K562 (cell line): ENCODE measurements at regions not wholly inside any gene's neighbourhood (a gene's known extent, or its start where the extent isn't known, plus 50 kb on each side); places are given as distances from the start of the nearest gene placed in this dataset.

Experiments
- ATAC-seq: fragments of 200-7000 bp; cut with Tn5 transposase; 3 replicates; pipeline ENCODE4 v1.9.1; 2020; ENCODE audit warnings: moderate library complexity
- BruUV-seq: library from RNA; stranded (reverse); fragments of 400-500 nt; replicated peaks from 2 replicates; lab custom pipeline; 2021; lab: Mats Ljungman, UMichigan
- CTCF ChIA-PET: fragments of 300-600 bp; formaldehyde crosslinking; extraction: SDS; loops from one replicate; lab custom pipeline; 2021; ENCODE audit warnings: low intra/inter-chr PET ratio; lab: Yijun Ruan, JAX
- POLR2A ChIA-PET: fragments of 300-600, 350-650 bp; sonication (Branson Sonifier 250); formaldehyde crosslinking; extraction: SDS; loops from one replicate; lab custom pipeline; 2021; ENCODE audit warnings: antibody characterized with exemption, inconsistent platforms; lab: Yijun Ruan, JAX
- DNase-seq, 4 experiments: peaks; one replicate each; pipeline versions ENCODE4 v3.0.0 to v3.0.0-alpha.2; 2011 to 2018; ENCODE audit warnings: low spot score in 3 of 4, mixed read lengths in 3 of 4; ENCODE audit errors: extremely low read depth in 1 of 4
- FAIRE-seq: peaks from 2 replicates; lab custom pipeline; 2011; peaks lifted over from hg19 to GRCh38; lab: Jason Lieb, UNC
- H2AFZ ChIP-seq: 2 replicates; pipeline ENCODE4 v1.6.0; 2011; ENCODE audit warnings: low read depth, low read length, control low read depth, inconsistent platforms
- H3K27ac ChIP-seq: fragments of 200-600 bp; 3 replicates; pipeline ENCODE4 v1.8.0; 2011; ENCODE audit warnings: low read depth, mild to moderate bottlenecking, control low read depth, inconsistent platforms, low read length, moderate library complexity, mixed read lengths; ENCODE audit errors: extremely low read depth
- H3K27me3 ChIP-seq, 2 experiments: fragments of 300-600 bp in 1 of 2; 2 replicates in 1 of 2; 3 replicates in 1 of 2; pipeline versions ENCODE4 v1.6.0 to v1.8.0; 2011; ENCODE audit warnings: inconsistent platforms in 2 of 2, low read length in 2 of 2, mild to moderate bottlenecking in 1 of 2, mixed read lengths in 1 of 2, moderate library complexity in 1 of 2; ENCODE audit not compliant: control insufficient read depth in 2 of 2, insufficient read depth in 2 of 2
- H3K36me3 ChIP-seq: fragments of 300-600 bp; 3 replicates; pipeline ENCODE4 v1.8.0; 2011; ENCODE audit warnings: mild to moderate bottlenecking, low read length, inconsistent platforms; ENCODE audit not compliant: control insufficient read depth, insufficient read depth
- H3K4me1 ChIP-seq, 2 experiments: fragments of 200-600 bp in 1 of 2; replicated peaks in 1 of 2; 2 replicates in 1 of 2; 3 replicates in 1 of 2; pipeline versions ENCODE4 v1.5.1 to v1.8.0; 2011; ENCODE audit warnings: inconsistent platforms in 2 of 2, low read length in 2 of 2, mild to moderate bottlenecking in 1 of 2, mixed read lengths in 1 of 2, moderate library complexity in 1 of 2; ENCODE audit not compliant: control insufficient read depth in 2 of 2, insufficient read depth in 2 of 2
- H3K4me2 ChIP-seq: 2 replicates; pipeline ENCODE4 v1.6.1; 2011; ENCODE audit warnings: low read length, control low read depth, inconsistent platforms, mixed read lengths; ENCODE audit not compliant: insufficient read depth
- H3K4me3 ChIP-seq: fragments of 200-600 bp; sonication (generic), shearing (Covaris generic); 2 replicates; pipeline ENCODE4 v1.5.1; 2016; ENCODE audit warnings: control low read depth, inconsistent platforms
- H3K79me2 ChIP-seq: fragments of 200-600 bp; 3 replicates; pipeline ENCODE4 v1.8.0; 2011; ENCODE audit warnings: low read length, inconsistent platforms; ENCODE audit not compliant: control insufficient read depth, insufficient read depth
- H3K9ac ChIP-seq, 2 experiments: 2 replicates each; pipeline versions ENCODE4 v1.6.0 to v1.6.1; 2011; ENCODE audit warnings: low read depth in 2 of 2, low read length in 2 of 2, control low read depth in 1 of 2, inconsistent platforms in 1 of 2, mild to moderate bottlenecking in 1 of 2, mixed read lengths in 1 of 2; ENCODE audit not compliant: insufficient read depth in 1 of 2
- H3K9me1 ChIP-seq: one replicate; pipeline ENCODE4 v1.6.0; 2011; ENCODE audit warnings: inconsistent platforms, mild to moderate bottlenecking, low read length, moderate library complexity; ENCODE audit not compliant: control insufficient read depth, insufficient read depth
- H3K9me3 ChIP-seq: replicated peaks from 2 replicates; pipeline ENCODE4 v1.5.1; 2011; ENCODE audit warnings: low read depth, low read length, inconsistent platforms; ENCODE audit not compliant: control insufficient read depth, insufficient read depth
- H4K20me1 ChIP-seq: replicated peaks from 2 replicates; pipeline ENCODE4 v1.6.1; 2011; ENCODE audit warnings: low read length, inconsistent platforms, mixed read lengths; ENCODE audit not compliant: control insufficient read depth, insufficient read depth
- ASH1L ChIP-seq: fragments of 450-650 bp; IDR thresholded peaks from 2 replicates; pipeline ENCODE4 v1.6.1; 2018; ENCODE audit warnings: borderline replicate concordance, mild to moderate bottlenecking, low read depth; ENCODE audit not compliant: partially characterized antibody
- ATF3 ChIP-seq, 2 experiments: fragments of 450-650 bp in 1 of 2; sonication (generic) in 1 of 2; formaldehyde crosslinking in 1 of 2; IDR thresholded peaks in 1 of 2; conservative IDR thresholded peaks in 1 of 2; 2 replicates each; pipeline versions ENCODE4 v1.6.1 to v1.8.1; 2016 to 2023; ENCODE audit warnings: mild to moderate bottlenecking in 2 of 2, moderate library complexity in 2 of 2, inconsistent platforms in 1 of 2, missing genetic modification reagents in 1 of 2
- MEIS2 ChIP-seq: fragments of 450-650 bp; IDR thresholded peaks from 2 replicates; pipeline ENCODE4 v1.6.1; 2014; ENCODE audit warnings: mild to moderate bottlenecking; ENCODE audit not compliant: partially characterized antibody
- NCOR1 ChIP-seq: fragments of 450-650 bp; IDR thresholded peaks from 2 replicates; pipeline ENCODE4 v1.6.1; 2016; ENCODE audit warnings: mild to moderate bottlenecking, moderate library complexity
- PCBP1 ChIP-seq: fragments of 200-400 bp; formaldehyde crosslinking; IDR thresholded peaks from 2 replicates; pipeline ENCODE4 v1.6.1; 2018; ENCODE audit warnings: mild to moderate bottlenecking, low read depth, low read length; ENCODE audit not compliant: poor library complexity, severe bottlenecking
- POLR2A ChIP-seq: fragments of 450-650 bp; conservative IDR thresholded peaks from 2 replicates; pipeline ENCODE4 v1.6.1; 2016
- PYGO2 ChIP-seq: fragments of 450-650 bp; IDR thresholded peaks from 2 replicates; pipeline ENCODE4 v1.6.1; 2016; ENCODE audit warnings: mild to moderate bottlenecking, missing genetic modification characterization, moderate library complexity, missing compliant biosample characterization
- RAD21 ChIP-seq, 2 experiments: fragments of 250-450 bp in 1 of 2; fragments of 450-650 bp in 1 of 2; sonication (Bioruptor Pico) in 1 of 2; formaldehyde crosslinking in 1 of 2; IDR thresholded peaks in 1 of 2; conservative IDR thresholded peaks in 1 of 2; 2 replicates each; pipeline versions ENCODE4 v1.4.0 to v1.8.0; 2020 to 2022; ENCODE audit warnings: mild to moderate bottlenecking in 2 of 2, moderate library complexity in 1 of 2
- RAD51 ChIP-seq: fragments of 450-650 bp; IDR thresholded peaks from 2 replicates; pipeline ENCODE4 v1.7.1; 2016; ENCODE audit warnings: low read depth, mild to moderate bottlenecking, borderline replicate concordance
- RBM34 ChIP-seq: fragments of 200-400 bp; formaldehyde crosslinking; IDR thresholded peaks from 2 replicates; pipeline ENCODE4 v1.6.1; 2018; ENCODE audit warnings: low read length, borderline replicate concordance; ENCODE audit not compliant: insufficient read depth
- SRSF9 ChIP-seq: fragments of 200-400 bp; formaldehyde crosslinking; IDR thresholded peaks from 2 replicates; pipeline ENCODE4 v1.6.1; 2017; ENCODE audit warnings: low read depth, low read length, borderline replicate concordance
- STAT6 ChIP-seq: sonication (generic); formaldehyde crosslinking; IDR thresholded peaks from 2 replicates; pipeline ENCODE4 v1.8.1; 2023; ENCODE audit warnings: mild to moderate bottlenecking, missing genetic modification reagents
- TEAD1 ChIP-seq, 2 experiments: fragments of 450-650 bp in 1 of 2; sonication (generic) in 1 of 2; formaldehyde crosslinking; IDR thresholded peaks; 2 replicates each; pipeline versions ENCODE4 v1.4.0 to v1.8.0; 2020 to 2022; ENCODE audit warnings: mild to moderate bottlenecking in 2 of 2, missing genetic modification reagents in 1 of 2
- ZBTB17 ChIP-seq: fragments of 450-650 bp; formaldehyde crosslinking; IDR thresholded peaks from 2 replicates; pipeline ENCODE4 v1.4.0; 2020; ENCODE audit warnings: mild to moderate bottlenecking
- ZC3H11A ChIP-seq: IDR thresholded peaks from 2 replicates; pipeline ENCODE4 v1.6.1; 2012; ENCODE audit warnings: low read depth, low read length, improper control_type of control experiment
- ZC3H8 ChIP-seq: fragments of 450-650 bp; IDR thresholded peaks from 2 replicates; pipeline ENCODE4 v1.6.1; 2017
- ZNF232 ChIP-seq: sonication (generic); formaldehyde crosslinking; IDR thresholded peaks from 2 replicates; pipeline ENCODE4 v1.8.0; 2022; ENCODE audit warnings: mild to moderate bottlenecking, missing genetic modification reagents
- ZNF24 ChIP-seq: fragments of 450-650 bp; IDR thresholded peaks from 2 replicates; pipeline ENCODE4 v1.6.1; 2016
- ZNF589 ChIP-seq: fragments of 200-800 bp; sonication (Bioruptor generic); IDR thresholded peaks from 2 replicates; pipeline ENCODE4 v1.6.1; 2016; ENCODE audit warnings: low read depth, missing genetic modification characterization, missing compliant biosample characterization
- ZNF77 ChIP-seq: fragments of 250-450 bp; sonication (Bioruptor Pico); IDR thresholded peaks from 2 replicates; pipeline ENCODE4 v1.5.0; 2020
- WGBS: fragments of 100-300 bp; shearing (Covaris generic); methylation state at CpG from one replicate; pipeline ENCODE4 v1.1.6; 2016; ENCODE audit warnings: low coverage, mixed read lengths; ENCODE audit not compliant: insufficient coverage; ENCODE audit errors: missing lambda C conversion rate; 5-methylcytosine and 5-hydroxymethylcytosine counted together
- in situ Hi-C: fragments of 300-500 bp; cut with MboI; formaldehyde crosslinking; loops from 4 replicates; pipeline ENCODE4 v1.15.0; 2018; ENCODE audit warnings: inconsistent platforms, mixed read lengths
- intact Hi-C: fragments of 100-400 bp; cut with micrococcal nuclease; formaldehyde crosslinking; loops from 2 replicates; pipeline ENCODE4 v1.14.2; 2022

- no peak overlapping the region for H3K27ac ChIP-seq
- intact Hi-C loops: no loop called here
- no peaks in the 10 kb centered on the region for H3K4me1 ChIP-seq
- TF ChIP-seq SRSF9 (no peak), ZNF77 (CRISPR knock-in tag) (no peak), RAD21 (CRISPR knock-in tag; conservative IDR thresholded peaks at IDR 0.05 in 1 of 2, IDR thresholded peaks at IDR 0.05 in 1 of 2) (no peak), ZBTB17 (CRISPR knock-in tag) (no peak), PYGO2 (tag) (no peak), POLR2A (no peak), NCOR1 (no peak), ATF3 (IDR thresholded peaks at IDR 0.05) (no peak), ATF3 (CRISPR knock-in tag; conservative IDR thresholded peaks at IDR 0.05) (no peak), TEAD1 (CRISPR knock-in tag; IDR thresholded peaks at IDR 0.05) (no peak), ZNF232 (no peak), MEIS2 (no peak), RBM34 (no peak), ZC3H11A (no peak), ZNF589 (CRISPR knock-in tag) (no peak), ZC3H8 (no peak), ASH1L (no peak), RAD51 (no peak), STAT6 (CRISPR knock-in tag) (no peak), PCBP1 (no peak), ZNF24 (no peak)
- H3K79me2 ChIP-seq: no peaks in the 10 kb centered on the region
- ATAC-seq (no peak), FAIRE-seq (no peak), DNase-seq (no peak)
- H3K9me3 ChIP-seq: no peaks in the 10 kb centered on the region
- no peaks in the 10 kb centered on the region for H4K20me1 ChIP-seq
- H2AFZ ChIP-seq: no peak overlapping the region
- no TSS peak for BruUV-seq
- WGBS: 0% methylated on average over 1 of the region's 1 CpG
- H3K27me3 ChIP-seq: no peaks in the 10 kb centered on the region
- H3K9ac ChIP-seq: no peak overlapping the region
- POLR2A ChIA-PET: no interaction called here
- H3K4me3 ChIP-seq: no peak overlapping the region
- H3K4me2 ChIP-seq: no peak overlapping the region
- CTCF ChIA-PET: no interaction called here
- no peaks in the 10 kb centered on the region for H3K9me1 ChIP-seq
- in situ Hi-C loops: no loop called here
- no peaks in the 10 kb centered on the region for H3K36me3 ChIP-seq
Observed at GRCh38 chr4:148503681-148504080, 61.5 kb upstream of the NR3C2 start.
